ENCODE measurements at regions not wholly inside any gene's neighbourhood (a gene's known extent, or its start where the extent isn't known, plus 50 kb on each side); places are given as distances from the start of the nearest gene placed in this dataset.

- DNase-seq (ENCODE audit: extremely low read depth, low read depth) = no peak
- no peak overlapping the region for H3K4me3 ChIP-seq (replicated peaks; ENCODE audit: low read depth, low read length)
These were observed 566.6 kb upstream of the TUSC1 start for GRCh38 chr9:26244661-26245451.

GRCh38 chr9:26243726-26244125, 565.5 kb upstream of the TUSC1 start:
- DNase-seq (ENCODE audit: extremely low read depth, low read depth) = no peak
- no peak overlapping the region for H3K4me3 ChIP-seq (replicated peaks; ENCODE audit: low read depth, low read length)
- no peak for TF ChIP-seq CTCF (IDR thresholded peaks at IDR 0.05; ENCODE audit: low read depth, low read length, missing control alignments)

More at GRCh38 chr9:26244661-26245451, 566.6 kb upstream of the TUSC1 start:
- TF ChIP-seq CTCF (IDR thresholded peaks at IDR 0.05; ENCODE audit: low read depth, low read length, missing control alignments) = no peak

- H3K4me3 ChIP-seq (replicated peaks; ENCODE audit: low read depth, low read length) = no peak overlapping the region
- no peak for DNase-seq (ENCODE audit: extremely low read depth, low read depth)
- TF ChIP-seq CTCF (IDR thresholded peaks at IDR 0.05; ENCODE audit: low read depth, low read length, missing control alignments) = no peak
These were observed 564.9 kb upstream of the TUSC1 start for GRCh38 chr9:26243029-26243697.

GRCh38 chr9:26240020-26240419, 561.8 kb upstream of the TUSC1 start:
- no peak overlapping the region for H3K4me3 ChIP-seq (replicated peaks; ENCODE audit: low read depth, low read length)
- TF ChIP-seq CTCF (IDR thresholded peaks at IDR 0.05; ENCODE audit: low read depth, low read length, missing control alignments) = no peak
- DNase-seq (ENCODE audit: extremely low read depth, low read depth) = no peak

GRCh38 chr9:26237256-26237655, 559.0 kb upstream of the TUSC1 start:
- DNase-seq (ENCODE audit: extremely low read depth, low read depth) = no peak
- no peak overlapping the region for H3K4me3 ChIP-seq (replicated peaks; ENCODE audit: low read depth, low read length)
- TF ChIP-seq CTCF (IDR thresholded peaks at IDR 0.05; ENCODE audit: low read depth, low read length, missing control alignments) = no peak

- no peak for TF ChIP-seq CTCF (IDR thresholded peaks at IDR 0.05; ENCODE audit: low read depth, low read length, missing control alignments)
- H3K4me3 ChIP-seq (replicated peaks; ENCODE audit: low read depth, low read length) = no peak overlapping the region
- DNase-seq (ENCODE audit: extremely low read depth, low read depth) = no peak
These were observed 556.6 kb upstream of the TUSC1 start for GRCh38 chr9:26234865-26235264.

Data from HFF-Myc (cell line).